Astrocyte of the spinal cord (primary cell): ENCODE measurements at regions not wholly inside any gene's neighbourhood (a gene's known extent, or its start where the extent isn't known, plus 50 kb on each side); places are given as distances from the start of the nearest gene placed in this dataset.

Experiments used
- DNase-seq: peaks from one replicate; pipeline ENCODE4 v3.0.0; 2011; ENCODE audit warnings: low read depth, low spot score
- H3K4me3 ChIP-seq: 2 replicates; pipeline ENCODE4 v1.5.1; 2011; ENCODE audit warnings: low read depth, mild to moderate bottlenecking, low read length, moderate library complexity
- CTCF ChIP-seq: IDR thresholded peaks from 2 replicates; pipeline ENCODE4 v1.5.1; 2012; ENCODE audit warnings: low read depth, mild to moderate bottlenecking, low read length, inconsistent platforms
- in situ Hi-C: cut with HindIII; loops from 2 replicates; pipeline ENCODE4 v1.10.0; 2017; ENCODE audit warnings: low sequenced_read_pairs

- no peak for TF ChIP-seq CTCF
- H3K4me3 ChIP-seq: no peak overlapping the region
- in situ Hi-C loops: no loop called here
- no peak for DNase-seq
Observed at GRCh38 chr7:50214771-50215170, 89.7 kb upstream of the IKZF1 start.

GRCh38 chr7:50214126-50214670 lies 90.3 kb upstream of the IKZF1 start:
- in situ Hi-C loops: no loop called here
- DNase-seq: no peak
- H3K4me3 ChIP-seq: no peak overlapping the region
- TF ChIP-seq CTCF: no peak

GRCh38 chr7:50213622-50214017 lies 90.9 kb upstream of the IKZF1 start:
- no peak overlapping the region for H3K4me3 ChIP-seq
- in situ Hi-C loops: no loop called here
- DNase-seq: no peak
- no peak for TF ChIP-seq CTCF

GRCh38 chr7:50212666-50213621 lies 91.6 kb upstream of the IKZF1 start:
- H3K4me3 ChIP-seq: no peak overlapping the region
- no peak for DNase-seq
- TF ChIP-seq CTCF: no peak
- in situ Hi-C loops: no loop called here

- in situ Hi-C loops: no loop called here
- TF ChIP-seq CTCF: no peak
- H3K4me3 ChIP-seq: no peak overlapping the region
- no peak for DNase-seq
Observed at GRCh38 chr7:50212016-50212325, 92.5 kb upstream of the IKZF1 start.

- DNase-seq: no peak
- TF ChIP-seq CTCF: no peak
- in situ Hi-C loops: no loop called here
- no peak overlapping the region for H3K4me3 ChIP-seq
Observed at GRCh38 chr7:50211130-50212015, 93.1 kb upstream of the IKZF1 start.
